Spleen (tissue), 7 donors: ENCODE measurements at regions not wholly inside any gene's neighbourhood (a gene's known extent, or its start where the extent isn't known, plus 50 kb on each side); places are given as distances from the start of the nearest gene placed in this dataset.

ENCODE experiments used
- POLR2A ChIP-seq, 3 donors: fragments of 450-650 bp; IDR thresholded peaks; one replicate each; pipeline ENCODE4 v1.5.1; 2017; ENCODE audit warnings: antibody characterized with exemption in 3 of 3, mild to moderate bottlenecking in 1 of 3
- POLR2AphosphoS5 ChIP-seq, 3 donors: sonication (generic); formaldehyde crosslinking; IDR thresholded peaks; one replicate each; pipeline ENCODE4 v1.5.1; 2017; ENCODE audit warnings: antibody characterized with exemption in 3 of 3
- TF ChIP-seq, protein P1 (sequence below), 11 experiments: fragments of 200-600 bp in 7 of 11; fragments of 450-650 bp in 4 of 11; sonication (generic) in 4 of 11; IDR thresholded peaks in 8 of 11; conservative IDR thresholded peaks in 3 of 11; 1 replicate in 7 of 11; 2 replicates in 4 of 11; pipeline versions ENCODE4 v1.4.0 to v1.8.0; 2016 to 2021; ENCODE audit warnings: antibody characterized with exemption in 11 of 11, inconsistent platforms in 4 of 11, mild to moderate bottlenecking in 1 of 11
- donor health status: DM: no; HTN: no; CAD: no; lungs with moderate emphysema.
- donor health status: DM: no; HTN: no; CAD: no.
- donor health status: DM: no; HTN: no; CAD: no.

DNA sequence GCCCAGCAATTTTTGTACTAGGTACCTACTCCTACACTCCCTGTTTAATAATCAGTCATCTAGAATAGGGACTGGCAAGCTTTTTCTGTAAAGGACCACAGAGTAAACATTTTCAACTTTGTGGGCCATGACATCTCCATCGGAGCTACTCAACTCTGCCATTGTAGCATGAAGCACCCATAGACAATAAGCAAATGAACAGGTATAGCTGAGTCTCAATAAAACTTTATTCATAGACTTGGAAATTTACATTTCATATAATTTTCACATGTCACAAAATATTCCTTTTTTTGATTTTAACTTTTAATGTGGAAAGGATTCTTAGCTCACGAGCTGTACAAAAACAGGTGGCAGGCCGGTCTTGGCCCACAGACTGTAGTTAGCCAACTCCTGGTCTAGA lies 345.8 kb downstream of the SOX9 start:
- TF ChIP-seq, protein P1, sequence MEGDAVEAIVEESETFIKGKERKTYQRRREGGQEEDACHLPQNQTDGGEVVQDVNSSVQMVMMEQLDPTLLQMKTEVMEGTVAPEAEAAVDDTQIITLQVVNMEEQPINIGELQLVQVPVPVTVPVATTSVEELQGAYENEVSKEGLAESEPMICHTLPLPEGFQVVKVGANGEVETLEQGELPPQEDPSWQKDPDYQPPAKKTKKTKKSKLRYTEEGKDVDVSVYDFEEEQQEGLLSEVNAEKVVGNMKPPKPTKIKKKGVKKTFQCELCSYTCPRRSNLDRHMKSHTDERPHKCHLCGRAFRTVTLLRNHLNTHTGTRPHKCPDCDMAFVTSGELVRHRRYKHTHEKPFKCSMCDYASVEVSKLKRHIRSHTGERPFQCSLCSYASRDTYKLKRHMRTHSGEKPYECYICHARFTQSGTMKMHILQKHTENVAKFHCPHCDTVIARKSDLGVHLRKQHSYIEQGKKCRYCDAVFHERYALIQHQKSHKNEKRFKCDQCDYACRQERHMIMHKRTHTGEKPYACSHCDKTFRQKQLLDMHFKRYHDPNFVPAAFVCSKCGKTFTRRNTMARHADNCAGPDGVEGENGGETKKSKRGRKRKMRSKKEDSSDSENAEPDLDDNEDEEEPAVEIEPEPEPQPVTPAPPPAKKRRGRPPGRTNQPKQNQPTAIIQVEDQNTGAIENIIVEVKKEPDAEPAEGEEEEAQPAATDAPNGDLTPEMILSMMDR (IDR thresholded peaks at IDR 0.05 in 8 of 11, conservative IDR thresholded peaks at IDR 0.05 in 3 of 11) = no peak
- TF ChIP-seq POLR2AphosphoS5 (IDR thresholded peaks at IDR 0.05) (no peak), POLR2A (IDR thresholded peaks at IDR 0.05) (no peak)
